Adrenal gland (tissue), 9 donors: ENCODE measurements at regions not wholly inside any gene's neighbourhood (a gene's known extent, or its start where the extent isn't known, plus 50 kb on each side); places are given as distances from the start of the nearest gene placed in this dataset.

Source experiments
- DNase-seq, 7 donors: peaks; one replicate each; pipeline ENCODE4 v3.0.0-alpha.2; 2019 to 2020
- H3K27ac ChIP-seq, 5 donors: fragments of 200-600 bp; sonication (generic) in 4 of 5; 1 replicate in 3 of 5; 2 replicates in 2 of 5; pipeline versions ENCODE4 v1.5.1 to v1.8.0; 2016 to 2020; ENCODE audit warnings: mild to moderate bottlenecking in 1 of 5
- H3K27me3 ChIP-seq: fragments of 200-600 bp; 2 replicates; pipeline ENCODE4 v1.8.0; 2021
- H3K36me3 ChIP-seq, 2 donors: fragments of 200-600 bp; replicated peaks in 1 of 2; 1 replicate in 1 of 2; 2 replicates in 1 of 2; pipeline versions ENCODE4 v1.5.1 to v1.8.0; 2018 to 2022
- H3K4me1 ChIP-seq, 2 donors: fragments of 200-600 bp; replicated peaks in 1 of 2; 1 replicate in 1 of 2; 2 replicates in 1 of 2; pipeline versions ENCODE4 v1.5.1 to v1.8.0; 2018 to 2021
- H3K4me3 ChIP-seq, 4 donors: fragments of 200-600 bp; sonication (generic) in 3 of 4; one replicate each; pipeline ENCODE4 v1.5.1; 2016 to 2018
- H3K9me3 ChIP-seq, 3 donors: fragments of 200-600 bp; sonication (generic) in 1 of 3; replicated peaks in 1 of 3; 1 replicate in 2 of 3; 2 replicates in 1 of 3; pipeline versions ENCODE4 v1.5.1 to v1.8.0; 2016 to 2021
- CTCF ChIP-seq, 6 experiments: fragments of 450-650 bp in 4 of 6; fragments of 200-600 bp in 2 of 6; sonication (generic) in 1 of 6; IDR thresholded peaks; 1 replicate in 5 of 6; 2 replicates in 1 of 6; pipeline versions ENCODE4 v1.5.1 to v1.8.0; 2016 to 2021; ENCODE audit warnings: antibody characterized with exemption in 6 of 6, mild to moderate bottlenecking in 2 of 6, moderate library complexity in 1 of 6
- POLR2A ChIP-seq, 2 donors: fragments of 450-650 bp; IDR thresholded peaks; one replicate each; pipeline ENCODE4 v1.6.1; 2017; ENCODE audit warnings: antibody characterized with exemption in 2 of 2, mild to moderate bottlenecking in 2 of 2, moderate library complexity in 1 of 2
- WGBS, 4 donors: extraction: QIAGEN DNeasy Blood & Tissue Kit in 2 of 4; methylation state at CpG; one replicate each; pipeline versions ENCODE4 v1.1.5 to v1.1.7; 2013 to 2017; 5-methylcytosine and 5-hydroxymethylcytosine counted together
- intact Hi-C, 2 donors: fragments of 100-400 bp; cut with DNase I; formaldehyde crosslinking; loops; one replicate each; pipeline versions ENCODE4 v1.14.1 to v1.15.0; 2022 to 2023
- donor health status: healthy with polysubstance abuse.
- donor health status: Bipolar disorder and iron deficiency.
- donor health status: DM: yes; HTN: yes; CAD: no.
- donor health status: DM: no; HTN: no; CAD: no.
- donor health status: DM: no; HTN: no; CAD: no.

GRCh38 chr4:181538431-181538830 is 704.8 kb upstream of the TENM3 start:
- Histone ChIP-seq H3K4me3 (no peak overlapping the region), H3K27ac (no peak overlapping the region), H3K36me3 (no peaks in the 10 kb centered on the region), H3K4me1 (no peaks in the 10 kb centered on the region), H3K9me3 (no peaks in the 10 kb centered on the region), H3K27me3 (no peaks in the 10 kb centered on the region)
- no peak for TF ChIP-seq POLR2A (IDR thresholded peaks at IDR 0.05)
- TF ChIP-seq CTCF (IDR thresholded peaks at IDR 0.05) = no peak
- 84 to 90% (median 88%) methylated on average over 3 of the region's 3 CpGs for WGBS, 4 donors
- intact Hi-C loops = no loop called here
- DNase-seq = no peak

GRCh38 chr4:181541396-181541795 is 701.8 kb upstream of the TENM3 start:
- Histone ChIP-seq H3K27me3 (no peaks in the 10 kb centered on the region), H3K4me1 (no peaks in the 10 kb centered on the region), H3K4me3 (no peak overlapping the region), H3K36me3 (no peaks in the 10 kb centered on the region), H3K27ac (no peak overlapping the region), H3K9me3 (no peaks in the 10 kb centered on the region)
- intact Hi-C loops = no loop called here
- 87 to 94% (median 90%) methylated on average over 2 of the region's 2 CpGs for WGBS, 4 donors
- TF ChIP-seq CTCF (IDR thresholded peaks at IDR 0.05) (no peak), POLR2A (IDR thresholded peaks at IDR 0.05) (no peak)
- no peak for DNase-seq

GRCh38 chr4:181548873-181549575 is 694.2 kb upstream of the TENM3 start:
- WGBS, 4 donors = 53 to 64% (median 55%) methylated on average over 7 to 9 of the region's 9 CpGs
- intact Hi-C loops = no loop called here

GRCh38 chr4:181549576-181550188 is 693.5 kb upstream of the TENM3 start:
- Histone ChIP-seq H3K4me1 (no peaks in the 10 kb centered on the region), H3K4me3 (no peak overlapping the region), H3K36me3 (no peaks in the 10 kb centered on the region), H3K27me3 (no peaks in the 10 kb centered on the region), H3K9me3 (no peaks in the 10 kb centered on the region), H3K27ac (no peak overlapping the region)
- intact Hi-C loops = no loop called here
- 79 to 88% (median 87%) methylated on average over 3 of the region's 3 CpGs for WGBS, 4 donors
- TF ChIP-seq POLR2A (IDR thresholded peaks at IDR 0.05) (no peak), CTCF (IDR thresholded peaks at IDR 0.05) (no peak)
- no peak for DNase-seq

More at GRCh38 chr4:181548873-181549575, 694.2 kb upstream of the TENM3 start:
- H3K4me3 ChIP-seq = no peak overlapping the region
- no peaks in the 10 kb centered on the region for H3K4me1 ChIP-seq
- no peaks in the 10 kb centered on the region for H3K36me3 ChIP-seq
- DNase-seq = peak; percentile 20 to 59 (median 47)
- H3K9me3 ChIP-seq = no peaks in the 10 kb centered on the region
- TF ChIP-seq POLR2A (IDR thresholded peaks at IDR 0.05) (no peak), CTCF (IDR thresholded peaks at IDR 0.05) (no peak)
- H3K27me3 ChIP-seq = no peaks in the 10 kb centered on the region
- H3K27ac ChIP-seq = no peak overlapping the region
